HEK293T (cell line): ENCODE measurements at regions not wholly inside any gene's neighbourhood (a gene's known extent, or its start where the extent isn't known, plus 50 kb on each side); places are given as distances from the start of the nearest gene placed in this dataset.

ENCODE experiments used
- BHLHE40 ChIP-seq: fragments of 450-650 bp; IDR thresholded peaks from 2 replicates; pipeline ENCODE4 v1.6.1; 2016; ENCODE audit warnings: mild to moderate bottlenecking, moderate library complexity, borderline replicate concordance
- CTBP1 ChIP-seq: fragments of 450-650 bp; IDR thresholded peaks from 2 replicates; pipeline ENCODE4 v1.6.1; 2016; ENCODE audit warnings: borderline replicate concordance
- ELF4 ChIP-seq: fragments of 450-650 bp; IDR thresholded peaks from 2 replicates; pipeline ENCODE4 v1.6.1; 2017; ENCODE audit warnings: antibody characterized with exemption
- FOXK2 ChIP-seq: fragments of 450-650 bp; IDR thresholded peaks from 2 replicates; pipeline ENCODE4 v1.6.1; 2016; ENCODE audit warnings: mild to moderate bottlenecking
- FOXM1 ChIP-seq: fragments of 450-650 bp; IDR thresholded peaks from 2 replicates; pipeline ENCODE4 v1.6.1; 2017; ENCODE audit warnings: mild to moderate bottlenecking, borderline replicate concordance
- HDGF ChIP-seq: fragments of 450-650 bp; IDR thresholded peaks from 2 replicates; pipeline ENCODE4 v1.6.1; 2017; ENCODE audit warnings: antibody characterized with exemption, borderline replicate concordance
- NFRKB ChIP-seq: fragments of 450-650 bp; IDR thresholded peaks from 2 replicates; pipeline ENCODE4 v1.6.1; 2016; ENCODE audit warnings: mild to moderate bottlenecking, moderate library complexity
- PKNOX1 ChIP-seq: fragments of 450-650 bp; IDR thresholded peaks from 2 replicates; pipeline ENCODE4 v1.6.1; 2016
- SP1 ChIP-seq: fragments of 450-650 bp; IDR thresholded peaks from 2 replicates; pipeline ENCODE4 v1.6.1; 2017
- SUZ12 ChIP-seq: fragments of 450-650 bp; IDR thresholded peaks from 2 replicates; pipeline ENCODE4 v1.6.1; 2016; ENCODE audit warnings: mild to moderate bottlenecking
- TARDBP ChIP-seq: fragments of 450-650 bp; IDR thresholded peaks from 2 replicates; pipeline ENCODE4 v1.6.1; 2016

- no peak for TF ChIP-seq FOXM1
- no peak for TF ChIP-seq SUZ12
- no peak for TF ChIP-seq SP1
- no peak for TF ChIP-seq FOXK2
- TF ChIP-seq BHLHE40: no peak
- no peak for TF ChIP-seq PKNOX1
- TF ChIP-seq NFRKB: no peak
- no peak for TF ChIP-seq ELF4
- TF ChIP-seq TARDBP: no peak
- no peak for TF ChIP-seq CTBP1
- no peak for TF ChIP-seq HDGF
These were observed 2191.0 kb upstream of the ACO1 start for GRCh38 chr9:30193421-30193820.
